ENCODE measurements at regions not wholly inside any gene's neighbourhood (a gene's known extent, or its start where the extent isn't known, plus 50 kb on each side); places are given as distances from the start of the nearest gene placed in this dataset.

- no peak for TF ChIP-seq ZBTB33 (IDR thresholded peaks at IDR 0.05; ENCODE audit: extremely low read depth, insufficient replicate concordance, low read length)
- no peak for TF ChIP-seq FOSL1 (IDR thresholded peaks at IDR 0.05; ENCODE audit: low read depth)
Observed at GRCh38 chr22:48835857-48836672, 991.6 kb downstream of the BRD1 start (continued).

GRCh38 chr22:48835364-48835763 lies 992.3 kb downstream of the BRD1 start:
- CTCF ChIA-PET = no interaction called here
- TF ChIP-seq REST (IDR thresholded peaks at IDR 0.05; ENCODE audit: low read depth) = no peak
- TF ChIP-seq CEBPB (IDR thresholded peaks at IDR 0.05; ENCODE audit: low read depth) = no peak
- TF ChIP-seq TCF7L2 (IDR thresholded peaks at IDR 0.05; ENCODE audit: borderline replicate concordance, extremely low read depth, insufficient read depth, insufficient read length) = no peak
- TF ChIP-seq ZNF274 (IDR thresholded peaks at IDR 0.05; ENCODE audit: low read depth, low read length) = no peak
- no peak for TF ChIP-seq EZH2phosphoT487 (IDR thresholded peaks at IDR 0.05; ENCODE audit: borderline replicate concordance)
- TF ChIP-seq FOSL1 (IDR thresholded peaks at IDR 0.05; ENCODE audit: low read depth) = no peak
- no peak for TF ChIP-seq SRF (IDR thresholded peaks at IDR 0.05; ENCODE audit: low read depth)
- TF ChIP-seq EGR1 (IDR thresholded peaks at IDR 0.05; ENCODE audit: low read depth) = no peak
- no peak for TF ChIP-seq ELF1 (IDR thresholded peaks at IDR 0.05; ENCODE audit: borderline replicate concordance, low read depth)
- TF ChIP-seq JUND (IDR thresholded peaks at IDR 0.05) = no peak
- no peak for TF ChIP-seq SIN3A (IDR thresholded peaks at IDR 0.05; ENCODE audit: low read depth)
- TF ChIP-seq MAX (IDR thresholded peaks at IDR 0.05) = no peak
- TF ChIP-seq CBX3 (IDR thresholded peaks at IDR 0.05; ENCODE audit: low read depth) = no peak
- no peak for TF ChIP-seq CTCF (IDR thresholded peaks at IDR 0.05 in 2 of 3, conservative IDR thresholded peaks at IDR 0.05 in 1 of 3; ENCODE audit: borderline replicate concordance in 1 of 3, insufficient read depth in 1 of 3, low read depth in 2 of 3, low read length in 2 of 3)
- TF ChIP-seq POLR2A (IDR thresholded peaks at IDR 0.05; ENCODE audit: borderline replicate concordance, extremely low read depth, insufficient read depth, insufficient read length) = no peak
- TF ChIP-seq POLR2AphosphoS5 (IDR thresholded peaks at IDR 0.05; ENCODE audit: low read depth, low read length) = no peak
- no peak for TF ChIP-seq YY1 (IDR thresholded peaks at IDR 0.05; ENCODE audit: extremely low read depth, insufficient replicate concordance, low read depth, low read length)

More at GRCh38 chr22:48835364-48835763, 992.3 kb downstream of the BRD1 start:
- no peak overlapping the region for H3K9ac ChIP-seq (ENCODE audit: low read length)
- H3K4me3 ChIP-seq (replicated peaks in 1 of 2; ENCODE audit: low read depth in 1 of 2, low read length in 2 of 2) = no peak overlapping the region
- no peaks in the 10 kb centered on the region for H3K9me2 ChIP-seq (ENCODE audit: insufficient read depth)
- H4K20me1 ChIP-seq (ENCODE audit: insufficient read depth) = no peaks in the 10 kb centered on the region
- ATAC-seq (no peak), DNase-seq (ENCODE audit: low read depth, low spot score) (no peak)
- H3K27ac ChIP-seq (ENCODE audit: low read depth, low read length) = no peak overlapping the region
- intact Hi-C loops (cut with micrococcal nuclease) = no loop called here
- ChIA-PET POLR2A (no interaction called here), RAD21 (ENCODE audit: low non-redundant PET in 1 of 2, low total read pairs in 2 of 2, uncharacterized antibody in 2 of 2, unreplicated experiment in 2 of 2) (no interaction called here)
- H3K9me3 ChIP-seq (ENCODE audit: control insufficient read depth in 1 of 2, insufficient read depth in 1 of 2, low read depth in 1 of 2, low read length in 2 of 2) = peaks cover 0 to 4% of the 10 kb centered on the region in 2 experiments; a peak in 1 of 4 replicates
- no peak overlapping the region for H3K4me2 ChIP-seq (ENCODE audit: low read length)
- peaks cover 0 to 7% of the 10 kb centered on the region in 2 experiments; a peak in 1 of 4 replicates for H3K4me1 ChIP-seq (ENCODE audit: control insufficient read depth in 1 of 2, insufficient read depth in 2 of 2, low read length in 2 of 2)
- H3K27me3 ChIP-seq (ENCODE audit: insufficient read depth, low read length) = peaks cover 13% of the 10 kb centered on the region
- H2AFZ ChIP-seq (ENCODE audit: low read depth, low read length, poor library complexity, severe bottlenecking) = no peak overlapping the region
- no peaks in the 10 kb centered on the region for H3K36me3 ChIP-seq (ENCODE audit: control insufficient read depth in 1 of 2, insufficient read depth in 2 of 2, low read length in 2 of 2)
- no peaks in the 10 kb centered on the region for H3K79me2 ChIP-seq (ENCODE audit: insufficient read depth, low read length)
- no TSS peak for BruUV-seq (replicated peaks)
